HCT116 (cell line): ENCODE measurements at regions not wholly inside any gene's neighbourhood (a gene's known extent, or its start where the extent isn't known, plus 50 kb on each side); places are given as distances from the start of the nearest gene placed in this dataset.

Source experiments
- CEBPB ChIP-seq: IDR thresholded peaks from 2 replicates; pipeline ENCODE4 v1.6.1; 2012; ENCODE audit warnings: low read depth
- ELF1 ChIP-seq: IDR thresholded peaks from 2 replicates; pipeline ENCODE4 v1.6.1; 2012; ENCODE audit warnings: low read depth, borderline replicate concordance
- EZH2 ChIP-seq: fragments of 200-600 bp; sonication (generic); IDR thresholded peaks from 2 replicates; pipeline ENCODE4 v1.6.1; 2017; ENCODE audit warnings: antibody characterized with exemption, mixed run types
- EZH2phosphoT487 ChIP-seq: fragments of 200-600 bp; IDR thresholded peaks from 2 replicates; pipeline ENCODE4 v1.6.1; 2018; ENCODE audit warnings: antibody characterized with exemption, borderline replicate concordance
- POLR2A ChIP-seq: IDR thresholded peaks from 2 replicates; pipeline ENCODE4 v1.7.0; 2011; ENCODE audit warnings: borderline replicate concordance; ENCODE audit not compliant: insufficient read depth, insufficient read length; ENCODE audit errors: extremely low read depth
- POLR2AphosphoS5 ChIP-seq: IDR thresholded peaks from 2 replicates; pipeline ENCODE4 v1.6.1; 2011; ENCODE audit warnings: mild to moderate bottlenecking, low read depth, low read length, moderate library complexity
- RAD21 ChIP-seq: IDR thresholded peaks from 2 replicates; pipeline ENCODE4 v1.6.1; 2012; ENCODE audit warnings: low read depth, mild to moderate bottlenecking
- SIN3A ChIP-seq: IDR thresholded peaks from 2 replicates; pipeline ENCODE4 v1.6.1; 2012; ENCODE audit warnings: low read depth
- ZFX ChIP-seq: fragments of 450-650 bp; IDR thresholded peaks from 2 replicates; pipeline ENCODE4 v1.6.1; 2017
- ZNF274 ChIP-seq: fragments of 200-500 bp; sonication (Bioruptor generic); IDR thresholded peaks from 2 replicates; pipeline ENCODE4 v1.6.1; 2014; ENCODE audit warnings: mild to moderate bottlenecking, low read depth, low read length, inconsistent platforms
- TF ChIP-seq, protein P1 (sequence below), 3 experiments: fragments of 200-600 bp in 1 of 3; sonication (generic) in 1 of 3; IDR thresholded peaks in 2 of 3; conservative IDR thresholded peaks in 1 of 3; 2 replicates each; pipeline ENCODE4 v1.5.1; 2012 to 2017; ENCODE audit warnings: low read depth in 2 of 3, low read length in 2 of 3, antibody characterized with exemption in 1 of 3, borderline replicate concordance in 1 of 3, control low read depth in 1 of 3, mild to moderate bottlenecking in 1 of 3, mixed read lengths in 1 of 3, mixed run types in 1 of 3, moderate library complexity in 1 of 3; ENCODE audit not compliant: insufficient read depth in 1 of 3
- TF ChIP-seq, protein P2 (sequence below): IDR thresholded peaks from 2 replicates; pipeline ENCODE4 v1.6.1; 2012; ENCODE audit warnings: low read depth
- TF ChIP-seq, protein P3 (sequence below): IDR thresholded peaks from 2 replicates; pipeline ENCODE4 v1.6.1; 2012
- TF ChIP-seq, protein P4 (sequence below): IDR thresholded peaks from 2 replicates; pipeline ENCODE4 v1.6.1; 2012

DNA sequence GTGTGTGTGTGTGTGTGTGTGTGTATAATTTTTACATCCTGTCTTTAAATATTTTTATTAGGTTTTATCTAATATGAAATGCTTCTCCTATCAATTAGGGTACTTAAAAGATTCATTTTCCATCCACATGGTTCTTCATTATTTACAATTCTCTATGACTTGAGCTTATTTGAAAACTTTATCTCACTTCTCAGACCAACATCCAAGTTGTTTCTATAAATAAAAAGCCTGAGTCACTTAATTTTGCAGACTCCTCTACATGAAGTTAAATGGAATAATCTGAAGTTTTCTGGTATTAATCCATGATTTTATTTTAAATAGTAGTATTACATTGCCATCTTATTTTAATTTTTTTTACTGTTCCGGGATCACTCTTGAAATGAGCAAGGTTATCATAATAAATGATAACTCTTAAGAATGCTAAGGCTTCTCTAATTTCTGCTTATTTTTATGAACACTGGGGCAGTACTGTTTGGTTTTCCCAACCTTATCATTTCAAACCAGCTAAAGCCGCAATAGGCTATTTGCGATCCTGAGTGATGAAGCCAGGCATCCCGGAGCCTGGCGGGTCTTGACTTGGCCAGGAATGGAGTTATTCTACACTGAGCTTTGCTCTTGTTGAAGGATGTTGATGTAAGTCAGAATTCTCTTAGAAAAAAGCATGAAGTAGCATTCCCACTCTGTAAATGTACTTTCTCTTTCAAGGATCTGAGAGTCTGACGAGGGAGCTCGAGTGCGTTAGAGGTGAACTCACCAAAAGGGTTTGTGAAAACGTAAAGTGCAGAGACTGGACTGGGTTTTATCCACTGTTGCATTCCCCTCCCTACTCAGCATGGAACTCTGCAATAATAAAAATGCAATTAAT is 220.2 kb upstream of the LRTM1 start:
- TF ChIP-seq, protein P1, sequence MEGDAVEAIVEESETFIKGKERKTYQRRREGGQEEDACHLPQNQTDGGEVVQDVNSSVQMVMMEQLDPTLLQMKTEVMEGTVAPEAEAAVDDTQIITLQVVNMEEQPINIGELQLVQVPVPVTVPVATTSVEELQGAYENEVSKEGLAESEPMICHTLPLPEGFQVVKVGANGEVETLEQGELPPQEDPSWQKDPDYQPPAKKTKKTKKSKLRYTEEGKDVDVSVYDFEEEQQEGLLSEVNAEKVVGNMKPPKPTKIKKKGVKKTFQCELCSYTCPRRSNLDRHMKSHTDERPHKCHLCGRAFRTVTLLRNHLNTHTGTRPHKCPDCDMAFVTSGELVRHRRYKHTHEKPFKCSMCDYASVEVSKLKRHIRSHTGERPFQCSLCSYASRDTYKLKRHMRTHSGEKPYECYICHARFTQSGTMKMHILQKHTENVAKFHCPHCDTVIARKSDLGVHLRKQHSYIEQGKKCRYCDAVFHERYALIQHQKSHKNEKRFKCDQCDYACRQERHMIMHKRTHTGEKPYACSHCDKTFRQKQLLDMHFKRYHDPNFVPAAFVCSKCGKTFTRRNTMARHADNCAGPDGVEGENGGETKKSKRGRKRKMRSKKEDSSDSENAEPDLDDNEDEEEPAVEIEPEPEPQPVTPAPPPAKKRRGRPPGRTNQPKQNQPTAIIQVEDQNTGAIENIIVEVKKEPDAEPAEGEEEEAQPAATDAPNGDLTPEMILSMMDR (IDR thresholded peaks at IDR 0.05 in 2 of 3, conservative IDR thresholded peaks at IDR 0.05 in 1 of 3; ENCODE audit: borderline replicate concordance in 1 of 3, insufficient read depth in 1 of 3, low read depth in 2 of 3, low read length in 2 of 3) = no peak
- TF ChIP-seq, protein P2, sequence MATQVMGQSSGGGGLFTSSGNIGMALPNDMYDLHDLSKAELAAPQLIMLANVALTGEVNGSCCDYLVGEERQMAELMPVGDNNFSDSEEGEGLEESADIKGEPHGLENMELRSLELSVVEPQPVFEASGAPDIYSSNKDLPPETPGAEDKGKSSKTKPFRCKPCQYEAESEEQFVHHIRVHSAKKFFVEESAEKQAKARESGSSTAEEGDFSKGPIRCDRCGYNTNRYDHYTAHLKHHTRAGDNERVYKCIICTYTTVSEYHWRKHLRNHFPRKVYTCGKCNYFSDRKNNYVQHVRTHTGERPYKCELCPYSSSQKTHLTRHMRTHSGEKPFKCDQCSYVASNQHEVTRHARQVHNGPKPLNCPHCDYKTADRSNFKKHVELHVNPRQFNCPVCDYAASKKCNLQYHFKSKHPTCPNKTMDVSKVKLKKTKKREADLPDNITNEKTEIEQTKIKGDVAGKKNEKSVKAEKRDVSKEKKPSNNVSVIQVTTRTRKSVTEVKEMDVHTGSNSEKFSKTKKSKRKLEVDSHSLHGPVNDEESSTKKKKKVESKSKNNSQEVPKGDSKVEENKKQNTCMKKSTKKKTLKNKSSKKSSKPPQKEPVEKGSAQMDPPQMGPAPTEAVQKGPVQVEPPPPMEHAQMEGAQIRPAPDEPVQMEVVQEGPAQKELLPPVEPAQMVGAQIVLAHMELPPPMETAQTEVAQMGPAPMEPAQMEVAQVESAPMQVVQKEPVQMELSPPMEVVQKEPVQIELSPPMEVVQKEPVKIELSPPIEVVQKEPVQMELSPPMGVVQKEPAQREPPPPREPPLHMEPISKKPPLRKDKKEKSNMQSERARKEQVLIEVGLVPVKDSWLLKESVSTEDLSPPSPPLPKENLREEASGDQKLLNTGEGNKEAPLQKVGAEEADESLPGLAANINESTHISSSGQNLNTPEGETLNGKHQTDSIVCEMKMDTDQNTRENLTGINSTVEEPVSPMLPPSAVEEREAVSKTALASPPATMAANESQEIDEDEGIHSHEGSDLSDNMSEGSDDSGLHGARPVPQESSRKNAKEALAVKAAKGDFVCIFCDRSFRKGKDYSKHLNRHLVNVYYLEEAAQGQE = no peak
- TF ChIP-seq ZNF274 (no peak), RAD21 (no peak), SIN3A (no peak), CEBPB (no peak), POLR2AphosphoS5 (no peak), ELF1 (no peak), POLR2A (no peak), ZFX (no peak), EZH2 (no peak), EZH2phosphoT487 (no peak)
- TF ChIP-seq, protein P3, sequence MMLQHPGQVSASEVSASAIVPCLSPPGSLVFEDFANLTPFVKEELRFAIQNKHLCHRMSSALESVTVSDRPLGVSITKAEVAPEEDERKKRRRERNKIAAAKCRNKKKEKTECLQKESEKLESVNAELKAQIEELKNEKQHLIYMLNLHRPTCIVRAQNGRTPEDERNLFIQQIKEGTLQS = no peak
- TF ChIP-seq, protein P4, sequence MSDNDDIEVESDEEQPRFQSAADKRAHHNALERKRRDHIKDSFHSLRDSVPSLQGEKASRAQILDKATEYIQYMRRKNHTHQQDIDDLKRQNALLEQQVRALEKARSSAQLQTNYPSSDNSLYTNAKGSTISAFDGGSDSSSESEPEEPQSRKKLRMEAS = no peak
